A549 (cell line): ENCODE measurements at regions not wholly inside any gene's neighbourhood (a gene's known extent, or its start where the extent isn't known, plus 50 kb on each side); places are given as distances from the start of the nearest gene placed in this dataset.

ENCODE experiments used
- ATAC-seq, 2 experiments: fragments of 200-7000 bp in 1 of 2; fragments of >200 bp in 1 of 2; cut with Nextera tagmentation in 1 of 2; cut with Tn5 transposase in 1 of 2; 3 replicates each; pipeline versions ENCODE4 v1.8.0 to v1.9.1; 2018 to 2020; ENCODE audit warnings: mild to moderate bottlenecking in 1 of 2, moderate library complexity in 1 of 2
- CTCF ChIA-PET: fragments of 300-600 bp; sonication (Branson Sonifier 250); formaldehyde crosslinking; extraction: SDS; loops from one replicate; lab custom pipeline; 2021; ENCODE audit warnings: antibody characterized with exemption, inconsistent platforms; lab: Yijun Ruan, JAX
- POLR2A ChIA-PET: fragments of 350-600 bp; formaldehyde crosslinking; extraction: SDS; loops from one replicate; lab custom pipeline; 2021; ENCODE audit warnings: antibody characterized with exemption, inconsistent platforms; lab: Yijun Ruan, JAX
- DNase-seq, 2 experiments: peaks; one replicate each; pipeline versions ENCODE4 v3.0.0 to v3.0.0-alpha.2; 2011 to 2016; ENCODE audit warnings: low read depth in 1 of 2, low spot score in 1 of 2
- FAIRE-seq: peaks from 2 replicates; lab custom pipeline; 2011; peaks lifted over from hg19 to GRCh38; lab: Jason Lieb, UNC
- H3K27ac ChIP-seq, 2 experiments: fragments of >200 bp; sonication (Bioruptor Twin); formaldehyde crosslinking; 3 replicates each; pipeline ENCODE4 v1.5.1; 2016 to 2017
- H3K4me1 ChIP-seq: fragments of >200 bp; sonication (Bioruptor Twin); formaldehyde crosslinking; 3 replicates; pipeline ENCODE4 v1.6.1; 2016
- H3K4me2 ChIP-seq: fragments of >200 bp; sonication (Bioruptor Twin); formaldehyde crosslinking; 3 replicates; pipeline ENCODE4 v1.6.1; 2016
- H3K4me3 ChIP-seq: fragments of >200 bp; sonication (Bioruptor Twin); formaldehyde crosslinking; 3 replicates; pipeline ENCODE4 v1.5.1; 2016
- H3K9me3 ChIP-seq: fragments of >200 bp; sonication (Bioruptor Twin); formaldehyde crosslinking; 3 replicates; pipeline ENCODE4 v1.6.1; 2016
- CBX2 ChIP-seq: fragments of 200-600 bp; sonication (generic); IDR thresholded peaks from 2 replicates; pipeline ENCODE4 v1.6.1; 2016; ENCODE audit warnings: low read depth, mild to moderate bottlenecking, borderline replicate concordance
- CBX8 ChIP-seq: fragments of 200-600 bp; sonication (generic); IDR thresholded peaks from 2 replicates; pipeline ENCODE4 v1.6.1; 2016
- CTCF ChIP-seq: fragments of >200 bp; sonication (Bioruptor Twin); formaldehyde crosslinking; IDR thresholded peaks from 3 replicates; pipeline ENCODE4 v1.5.1; 2016
- E2F6 ChIP-seq: IDR thresholded peaks from 2 replicates; pipeline ENCODE4 v1.6.1; 2012; ENCODE audit warnings: low read depth, borderline replicate concordance
- FOSB ChIP-seq: fragments of 250-450 bp; sonication (Bioruptor Pico); IDR thresholded peaks from 2 replicates; pipeline ENCODE4 v1.5.0; 2020; ENCODE audit warnings: mild to moderate bottlenecking, moderate library complexity
- FOXS1 ChIP-seq: fragments of 250-450 bp; sonication (Bioruptor Pico); IDR thresholded peaks from 2 replicates; pipeline ENCODE4 v1.5.0; 2020; ENCODE audit warnings: mild to moderate bottlenecking, moderate library complexity
- HES2 ChIP-seq: fragments of >200 bp; sonication (Bioruptor Twin); formaldehyde crosslinking; IDR thresholded peaks from 2 replicates; pipeline ENCODE4 v1.6.1; 2016
- HMGXB4 ChIP-seq: fragments of 250-450 bp; sonication (Bioruptor Pico); IDR thresholded peaks from 2 replicates; pipeline ENCODE4 v1.5.0; 2021; ENCODE audit warnings: mild to moderate bottlenecking, moderate library complexity, borderline replicate concordance
- HOXA7 ChIP-seq: fragments of 250-450 bp; sonication (Bioruptor Pico); IDR thresholded peaks from 2 replicates; pipeline ENCODE4 v1.5.0; 2020; ENCODE audit warnings: mild to moderate bottlenecking, moderate library complexity
- HOXB13 ChIP-seq: fragments of 250-450 bp; sonication (Bioruptor Pico); IDR thresholded peaks from 2 replicates; pipeline ENCODE4 v1.5.0; 2020; ENCODE audit warnings: low read depth, mild to moderate bottlenecking, moderate library complexity
- HOXB5 ChIP-seq: fragments of 250-450 bp; sonication (Bioruptor Pico); IDR thresholded peaks from 2 replicates; pipeline ENCODE4 v1.5.0; 2020; ENCODE audit warnings: mild to moderate bottlenecking, moderate library complexity
- KDM5A ChIP-seq: fragments of 200-600 bp; sonication (generic); IDR thresholded peaks from 2 replicates; pipeline ENCODE4 v1.6.1; 2016; ENCODE audit warnings: antibody characterized with exemption, mild to moderate bottlenecking
- MAX ChIP-seq: IDR thresholded peaks from 2 replicates; pipeline ENCODE4 v1.6.1; 2012
- MYC ChIP-seq: IDR thresholded peaks from 2 replicates; pipeline ENCODE4 v1.6.1; 2012; ENCODE audit warnings: mild to moderate bottlenecking, inconsistent platforms, low read length, improper control_type of control experiment, borderline replicate concordance
- NFE2L2 ChIP-seq: fragments of 150-350 bp; conservative IDR thresholded peaks from 2 replicates; pipeline ENCODE4 v1.6.1; 2014; ENCODE audit warnings: low read length
- POLR2AphosphoS2 ChIP-seq: conservative IDR thresholded peaks from 2 replicates; pipeline ENCODE4 v1.6.1; 2012; ENCODE audit warnings: low read length, improper control_type of control experiment, inconsistent platforms
- RAD21 ChIP-seq, 2 experiments: fragments of >200 bp in 1 of 2; sonication (Bioruptor Twin) in 1 of 2; formaldehyde crosslinking in 1 of 2; IDR thresholded peaks in 1 of 2; conservative IDR thresholded peaks in 1 of 2; 2 replicates in 1 of 2; 3 replicates in 1 of 2; pipeline ENCODE4 v1.6.1; 2012 to 2018; ENCODE audit warnings: inconsistent platforms in 1 of 2
- RARB ChIP-seq: fragments of 250-450 bp; sonication (Bioruptor Pico); IDR thresholded peaks from 2 replicates; pipeline ENCODE4 v1.8.0; 2021; ENCODE audit warnings: mild to moderate bottlenecking, moderate library complexity
- ZC3H11A ChIP-seq: fragments of 450-650 bp; IDR thresholded peaks from 2 replicates; pipeline ENCODE4 v1.6.1; 2014; ENCODE audit warnings: antibody characterized with exemption, mild to moderate bottlenecking
- ZNF302 ChIP-seq: fragments of 250-450 bp; sonication (Bioruptor Pico); IDR thresholded peaks from 2 replicates; pipeline ENCODE4 v1.9.0; 2021; ENCODE audit warnings: inconsistent platforms, mild to moderate bottlenecking, moderate library complexity
- WGBS: methylation state at CpG from one replicate; pipeline ENCODE4 v1.1.6; 2017; ENCODE audit errors: missing lambda C conversion rate; 5-methylcytosine and 5-hydroxymethylcytosine counted together

GRCh38 chr7:67407392-67408071 is 410.9 kb downstream of the TYW1 start:
- no peak overlapping the region for H3K4me3 ChIP-seq
- DNase-seq (no peak), FAIRE-seq (no peak)
- no peaks in the 10 kb centered on the region for H3K4me1 ChIP-seq
- no peaks in the 10 kb centered on the region for H3K9me3 ChIP-seq
- TF ChIP-seq FOSB (CRISPR knock-in tag): no peak
- TF ChIP-seq HES2: no peak
- TF ChIP-seq HOXB5 (CRISPR knock-in tag): no peak
- no peak for TF ChIP-seq CTCF
- TF ChIP-seq, all 56 proteins: peak for 0
- Histone ChIP-seq H3K4me2 (no peak overlapping the region), H3K27ac (no peak overlapping the region)
- no peak for ATAC-seq
- CTCF ChIA-PET: interaction anchor here (1.6 kb wide), 1 partner anchor 29 kb away, joined by 3 read pairs; no protein-coding TSS in a partner anchor
- POLR2A ChIA-PET: no interaction called here
- 18% methylated on average over 9 of the region's 9 CpGs for WGBS

- Histone ChIP-seq H3K4me1 (no peaks in the 10 kb centered on the region), H3K4me3 (no peak overlapping the region), H3K4me2 (no peak overlapping the region), H3K27ac (no peak overlapping the region)
- FAIRE-seq (no peak), DNase-seq (no peak)
- CTCF ChIA-PET: no interaction called here
- POLR2A ChIA-PET: no interaction called here
- TF ChIP-seq E2F6 (no peak), HOXB13 (no peak), HES2 (no peak), ZNF302 (no peak), MYC (no peak), POLR2AphosphoS2 (no peak), FOXS1 (CRISPR knock-in tag) (no peak), NFE2L2 (no peak), RARB (CRISPR knock-in tag) (no peak), KDM5A (no peak), HOXA7 (CRISPR knock-in tag) (no peak), MAX (no peak), CBX2 (no peak), CBX8 (no peak), ZC3H11A (no peak), RAD21 (conservative IDR thresholded peaks at IDR 0.05 in 1 of 2, IDR thresholded peaks at IDR 0.05 in 1 of 2) (no peak)
- TF ChIP-seq, all 56 proteins: peak for 0
- no peak for ATAC-seq
- no peaks in the 10 kb centered on the region for H3K9me3 ChIP-seq
Observed at GRCh38 chr7:67408109-67408508, 411.5 kb downstream of the TYW1 start.

- ATAC-seq: no peak
- no peak for TF ChIP-seq HMGXB4 (CRISPR knock-in tag)
- no peak for TF ChIP-seq HES2
- CTCF ChIA-PET: interaction anchor here (1.1 kb wide), 1 partner anchor 212 kb away, joined by 3 read pairs; no protein-coding TSS in a partner anchor
Observed at GRCh38 chr7:67413670-67414069, 417.0 kb downstream of the TYW1 start.

More at GRCh38 chr7:67413670-67414069, 417.0 kb downstream of the TYW1 start:
- Histone ChIP-seq H3K4me1 (no peaks in the 10 kb centered on the region), H3K9me3 (no peaks in the 10 kb centered on the region; the same call in 2 of the 3 replicates), H3K27ac (no peak overlapping the region), H3K4me2 (no peak overlapping the region), H3K4me3 (no peak overlapping the region)
- WGBS: 0% methylated on average over 3 of the region's 3 CpGs
- FAIRE-seq (no peak), DNase-seq (no peak)
- POLR2A ChIA-PET: no interaction called here
